ENCODE measurements at regions not wholly inside any gene's neighbourhood (a gene's known extent, or its start where the extent isn't known, plus 50 kb on each side); places are given as distances from the start of the nearest gene placed in this dataset.

GRCh38 chr15:29433050-29433318 lies 163.4 kb upstream of the NSMCE3 start:
- TF ChIP-seq EZH2phosphoT487 (IDR thresholded peaks at IDR 0.05) = no peak
- TF ChIP-seq CTCF (IDR thresholded peaks at IDR 0.05) = no peak
- no peak for TF ChIP-seq EZH2 (IDR thresholded peaks at IDR 0.05)
- Histone ChIP-seq H3K27me3 (no peaks in the 10 kb centered on the region), H4K20me1 (ENCODE audit: low read depth) (no peaks in the 10 kb centered on the region), H3K4me1 (no peaks in the 10 kb centered on the region), H2AFZ (replicated peaks) (no peak overlapping the region), H3K27ac (no peak overlapping the region), H3K9me3 (ENCODE audit: low read depth) (no peaks in the 10 kb centered on the region), H3F3A (ENCODE audit: low read depth) (no peaks in the 10 kb centered on the region), H3K9ac (no peak overlapping the region), H3K4me3 (no peak overlapping the region), H3K79me2 (ENCODE audit: low read depth) (no peaks in the 10 kb centered on the region), H3K4me2 (no peak overlapping the region), H3K36me3 (no peaks in the 10 kb centered on the region)
- H3K36me3 Mint-ChIP-seq = no peaks in the 10 kb centered on the region
- no peak for DNase-seq (ENCODE audit: low spot score)
- H3K4me1 Mint-ChIP-seq = peaks cover 15% of the 10 kb centered on the region
- H3K27ac Mint-ChIP-seq = peak overlapping the region; percentile 26
- H3K4me3 Mint-ChIP-seq = no peak overlapping the region
- no peaks in the 10 kb centered on the region for H3K9me3 Mint-ChIP-seq
- no peaks in the 10 kb centered on the region for H3K27me3 Mint-ChIP-seq (ENCODE audit: insufficient read depth, low read depth)

GRCh38 chr15:29432191-29433049 lies 162.8 kb upstream of the NSMCE3 start:
- H3K27ac ChIP-seq = no peak overlapping the region
- H3K27ac Mint-ChIP-seq = peak overlapping the region; percentile 34
- H3K4me2 ChIP-seq = no peak overlapping the region
- H3K36me3 ChIP-seq = no peaks in the 10 kb centered on the region
- TF ChIP-seq CTCF (IDR thresholded peaks at IDR 0.05) (no peak), EZH2 (IDR thresholded peaks at IDR 0.05) (no peak), EZH2phosphoT487 (IDR thresholded peaks at IDR 0.05) (no peak)
- no peaks in the 10 kb centered on the region for H3K27me3 Mint-ChIP-seq (ENCODE audit: insufficient read depth, low read depth)
- no peaks in the 10 kb centered on the region for H3K79me2 ChIP-seq (ENCODE audit: low read depth)
- DNase-seq (ENCODE audit: low spot score) = no peak
- no peaks in the 10 kb centered on the region for H3K36me3 Mint-ChIP-seq
- H3K9ac ChIP-seq = no peak overlapping the region
- no peaks in the 10 kb centered on the region for H3K9me3 Mint-ChIP-seq
- H2AFZ ChIP-seq (replicated peaks) = no peak overlapping the region
- no peaks in the 10 kb centered on the region for H3K27me3 ChIP-seq
- H3F3A ChIP-seq (ENCODE audit: low read depth) = no peaks in the 10 kb centered on the region
- no peaks in the 10 kb centered on the region for H4K20me1 ChIP-seq (ENCODE audit: low read depth)
- no peaks in the 10 kb centered on the region for H3K4me1 ChIP-seq
- H3K9me3 ChIP-seq (ENCODE audit: low read depth) = no peaks in the 10 kb centered on the region
- no peak overlapping the region for H3K4me3 ChIP-seq
- H3K4me1 Mint-ChIP-seq = peaks cover 15% of the 10 kb centered on the region
- no peak overlapping the region for H3K4me3 Mint-ChIP-seq

GRCh38 chr15:29430831-29431230 lies 161.2 kb upstream of the NSMCE3 start:
- Mint-ChIP-seq H3K4me3 (no peak overlapping the region), H3K27ac (no peak overlapping the region), H3K27me3 (ENCODE audit: insufficient read depth, low read depth) (no peaks in the 10 kb centered on the region), H3K4me1 (peaks cover 12% of the 10 kb centered on the region), H3K9me3 (no peaks in the 10 kb centered on the region), H3K36me3 (no peaks in the 10 kb centered on the region)
- Histone ChIP-seq H3K36me3 (no peaks in the 10 kb centered on the region), H4K20me1 (ENCODE audit: low read depth) (no peaks in the 10 kb centered on the region), H3F3A (ENCODE audit: low read depth) (no peaks in the 10 kb centered on the region), H3K4me2 (no peak overlapping the region), H3K4me1 (no peaks in the 10 kb centered on the region), H3K27me3 (no peaks in the 10 kb centered on the region), H3K27ac (no peak overlapping the region), H3K9ac (no peak overlapping the region), H2AFZ (replicated peaks) (no peak overlapping the region), H3K79me2 (ENCODE audit: low read depth) (no peaks in the 10 kb centered on the region), H3K9me3 (ENCODE audit: low read depth) (no peaks in the 10 kb centered on the region), H3K4me3 (no peak overlapping the region)
- no peak for DNase-seq (ENCODE audit: low spot score)
- TF ChIP-seq EZH2phosphoT487 (IDR thresholded peaks at IDR 0.05) (no peak), CTCF (IDR thresholded peaks at IDR 0.05) (no peak), EZH2 (IDR thresholded peaks at IDR 0.05) (no peak)
